Endothelial cell of umbilical vein (primary cell): ENCODE measurements at regions not wholly inside any gene's neighbourhood (a gene's known extent, or its start where the extent isn't known, plus 50 kb on each side); places are given as distances from the start of the nearest gene placed in this dataset.

Experiments
- CTCF ChIP-seq, 2 donors: IDR thresholded peaks; 1 replicate in 1 of 2; 2 replicates in 1 of 2; pipeline ENCODE4 v1.5.1; 2011; ENCODE audit warnings: low read length in 2 of 2, mild to moderate bottlenecking in 2 of 2, moderate library complexity in 2 of 2, control low read depth in 1 of 2, inconsistent platforms in 1 of 2, low read depth in 1 of 2; ENCODE audit not compliant: insufficient read depth in 1 of 2; ENCODE audit errors: extremely low read depth in 1 of 2
- EZH2 ChIP-seq: IDR thresholded peaks from 2 replicates; pipeline ENCODE4 v1.6.1; 2012; ENCODE audit warnings: borderline replicate concordance, low read depth, mild to moderate bottlenecking, moderate library complexity, low read length, inconsistent platforms; ENCODE audit not compliant: severe bottlenecking
- FOS ChIP-seq: IDR thresholded peaks from 2 replicates; pipeline ENCODE4 v1.6.1; 2011; ENCODE audit warnings: mild to moderate bottlenecking, low read length, moderate library complexity, borderline replicate concordance; ENCODE audit not compliant: insufficient read depth
- MAX ChIP-seq: IDR thresholded peaks from 2 replicates; pipeline ENCODE4 v1.6.1; 2011; ENCODE audit not compliant: insufficient read depth, insufficient read length
- POLR2A ChIP-seq: IDR thresholded peaks from 2 replicates; pipeline ENCODE4 v1.6.1; 2012; ENCODE audit warnings: low read depth, mild to moderate bottlenecking, control low read depth, low read length
- POLR2AphosphoS5 ChIP-seq: IDR thresholded peaks from 2 replicates; pipeline ENCODE4 v1.6.1; 2012; ENCODE audit warnings: low read depth, mild to moderate bottlenecking, control low read depth, low read length, moderate library complexity; ENCODE audit not compliant: insufficient read depth

- TF ChIP-seq CTCF (IDR thresholded peaks at IDR 0.05; ENCODE audit: extremely low read depth in 1 of 2, insufficient read depth in 1 of 2, low read depth in 1 of 2, low read length in 2 of 2) (no peak), MAX (no peak), FOS (no peak), POLR2A (no peak), EZH2 (no peak), POLR2AphosphoS5 (no peak)
Measured at GRCh38 chr2:221051162-221051561, 520.9 kb downstream of the EPHA4 start.
